H1 (cell line): ENCODE measurements at regions not wholly inside any gene's neighbourhood (a gene's known extent, or its start where the extent isn't known, plus 50 kb on each side); places are given as distances from the start of the nearest gene placed in this dataset.

Experiments used
- CTCF ChIA-PET: fragments of 300-600 bp; sonication (Branson Sonifier 250); formaldehyde crosslinking; loops from one replicate; lab custom pipeline; 2021; ENCODE audit not compliant: partially characterized antibody; lab: Charles Lee
- POLR2A ChIA-PET: fragments of 300-600 bp; sonication (Branson Sonifier 250); formaldehyde crosslinking; loops from one replicate; lab custom pipeline; 2021; ENCODE audit warnings: inconsistent platforms; ENCODE audit not compliant: partially characterized antibody; lab: Charles Lee
- DNase-seq, 2 experiments: peaks; one replicate each; pipeline versions ENCODE4 v3.0.0 to v3.0.0-alpha.2; 2010 to 2022; ENCODE audit warnings: low spot score in 2 of 2, low read depth in 1 of 2, mixed read lengths in 1 of 2
- FAIRE-seq: peaks from 2 replicates; lab custom pipeline; 2011; peaks lifted over from hg19 to GRCh38; lab: Jason Lieb, UNC
- H2AFZ ChIP-seq: 2 replicates; pipeline ENCODE4 v1.8.1; 2012; ENCODE audit warnings: low read length, inconsistent platforms
- H2AK5ac ChIP-seq: 2 replicates; pipeline ENCODE4 v1.6.1; 2013; ENCODE audit warnings: low read depth, low read length
- H2BK120ac ChIP-seq: replicated peaks from 2 replicates; pipeline ENCODE3; 2013; ENCODE audit warnings: low read depth, low read length, inconsistent platforms
- H2BK12ac ChIP-seq: 2 replicates; pipeline ENCODE4 v1.6.1; 2013; ENCODE audit warnings: low read depth, low read length
- H2BK15ac ChIP-seq: 2 replicates; pipeline ENCODE4 v1.6.1; 2013; ENCODE audit warnings: low read length
- H2BK20ac ChIP-seq: 2 replicates; pipeline ENCODE4 v1.6.1; 2013; ENCODE audit warnings: low read length
- H2BK5ac ChIP-seq: 2 replicates; pipeline ENCODE4 v1.6.1; 2013; ENCODE audit warnings: low read depth, low read length
- H3K14ac ChIP-seq: 2 replicates; pipeline ENCODE4 v1.6.1; 2013; ENCODE audit warnings: inconsistent platforms; ENCODE audit not compliant: insufficient read length
- H3K18ac ChIP-seq: 2 replicates; pipeline ENCODE4 v1.6.1; 2013; ENCODE audit warnings: low read length; ENCODE audit errors: extremely low read depth
- H3K23ac ChIP-seq: 2 replicates; pipeline ENCODE4 v1.6.1; 2013; ENCODE audit warnings: inconsistent platforms; ENCODE audit not compliant: insufficient read length
- H3K23me2 ChIP-seq: 2 replicates; pipeline ENCODE4 v1.6.1; 2013; ENCODE audit warnings: low read depth, low read length
- H3K27ac ChIP-seq: 2 replicates; pipeline ENCODE4 v1.6.1; 2011; ENCODE audit warnings: low read depth, low read length, inconsistent platforms
- H3K27me3 ChIP-seq, 4 experiments: replicated peaks in 1 of 4; 1 replicate in 1 of 4; 2 replicates in 3 of 4; pipeline versions ENCODE4 v1.6.1 to v1.8.1; 2011 to 2013; ENCODE audit warnings: low read length in 3 of 4, mild to moderate bottlenecking in 3 of 4, inconsistent platforms in 2 of 4, mixed read lengths in 2 of 4, moderate library complexity in 1 of 4; ENCODE audit not compliant: control insufficient read depth in 3 of 4, insufficient read depth in 3 of 4; ENCODE audit errors: extremely low read depth in 1 of 4
- H3K36me3 ChIP-seq, 4 experiments: 2 replicates each; pipeline versions ENCODE4 v1.6.1 to v1.8.1; 2011 to 2013; ENCODE audit warnings: mild to moderate bottlenecking in 4 of 4, low read length in 3 of 4, moderate library complexity in 2 of 4, control low read depth in 1 of 4, inconsistent platforms in 1 of 4; ENCODE audit not compliant: insufficient read depth in 4 of 4, control insufficient read depth in 2 of 4
- H3K4ac ChIP-seq: replicated peaks from 2 replicates; pipeline ENCODE3; 2013; ENCODE audit warnings: low read length, low read depth, mixed read lengths, inconsistent platforms; ENCODE audit not compliant: insufficient read length
- H3K4me1 ChIP-seq, 4 experiments: replicated peaks in 1 of 4; 1 replicate in 1 of 4; 2 replicates in 3 of 4; pipeline versions ENCODE4 v1.6.1 to v1.8.1; 2011 to 2013; ENCODE audit warnings: low read length in 3 of 4, inconsistent platforms in 2 of 4, mixed read lengths in 1 of 4; ENCODE audit not compliant: insufficient read depth in 4 of 4, control insufficient read depth in 3 of 4
- H3K4me2 ChIP-seq, 2 experiments: 2 replicates each; pipeline versions ENCODE4 v1.6.1 to v1.8.1; 2011 to 2013; ENCODE audit warnings: low read depth in 2 of 2, low read length in 2 of 2, control low read depth in 1 of 2, inconsistent platforms in 1 of 2, mild to moderate bottlenecking in 1 of 2; ENCODE audit not compliant: insufficient read depth in 1 of 2
- H3K4me3 ChIP-seq, 4 experiments: fragments of 200-600, 300-600 bp in 1 of 4; sonication (generic), shearing (Covaris generic), sonication (Bioruptor Twin) in 1 of 4; 2 replicates each; pipeline versions ENCODE4 v1.5.1 to v1.8.1; 2011 to 2016; ENCODE audit warnings: low read length in 4 of 4, low read depth in 3 of 4, control low read depth in 2 of 4, inconsistent platforms in 2 of 4, mild to moderate bottlenecking in 2 of 4, mixed read lengths in 1 of 4, moderate library complexity in 1 of 4; ENCODE audit not compliant: insufficient read depth in 2 of 4; ENCODE audit errors: extremely low read depth in 1 of 4
- H3K56ac ChIP-seq: replicated peaks from 2 replicates; pipeline ENCODE3; 2013; ENCODE audit warnings: low read depth, mild to moderate bottlenecking, mixed read lengths, low read length, inconsistent platforms; ENCODE audit not compliant: insufficient read length
- H3K79me1 ChIP-seq: 2 replicates; pipeline ENCODE4 v1.6.1; 2013; ENCODE audit warnings: low read depth, low read length, control low read depth
- H3K79me2 ChIP-seq, 2 experiments: 2 replicates each; pipeline versions ENCODE4 v1.6.1 to v1.8.1; 2012 to 2013; ENCODE audit warnings: low read length in 2 of 2, mild to moderate bottlenecking in 2 of 2, inconsistent platforms in 1 of 2; ENCODE audit not compliant: insufficient read depth in 2 of 2, control insufficient read depth in 1 of 2
- H3K9ac ChIP-seq, 4 experiments: replicated peaks in 1 of 4; 1 replicate in 1 of 4; 2 replicates in 3 of 4; pipeline versions ENCODE4 v1.6.1 to v1.8.1; 2011 to 2013; ENCODE audit warnings: low read depth in 3 of 4, low read length in 3 of 4, control low read depth in 2 of 4, mild to moderate bottlenecking in 2 of 4, moderate library complexity in 2 of 4, inconsistent platforms in 1 of 4; ENCODE audit errors: extremely low read depth in 1 of 4
- H3K9me3 ChIP-seq, 2 experiments: 2 replicates each; pipeline versions ENCODE4 v1.6.1 to v1.8.1; 2012 to 2013; ENCODE audit warnings: mild to moderate bottlenecking in 2 of 2, moderate library complexity in 2 of 2, control low read depth in 1 of 2, inconsistent platforms in 1 of 2, low read depth in 1 of 2, low read length in 1 of 2, mixed read lengths in 1 of 2; ENCODE audit not compliant: insufficient read depth in 2 of 2
- H4K20me1 ChIP-seq, 2 experiments: replicated peaks in 1 of 2; 2 replicates each; pipeline versions ENCODE3 to v1.8.1; 2011 to 2013; ENCODE audit warnings: inconsistent platforms in 2 of 2, low read length in 2 of 2, mild to moderate bottlenecking in 1 of 2; ENCODE audit not compliant: insufficient read depth in 2 of 2, control insufficient read depth in 1 of 2
- H4K5ac ChIP-seq: 2 replicates; pipeline ENCODE4 v1.6.1; 2013; ENCODE audit warnings: low read length, low read depth, mixed read lengths, inconsistent platforms; ENCODE audit not compliant: insufficient read length
- H4K8ac ChIP-seq: 2 replicates; pipeline ENCODE4 v1.8.0; 2013; ENCODE audit warnings: mild to moderate bottlenecking, moderate library complexity, low read length, inconsistent platforms; ENCODE audit not compliant: insufficient read depth; ENCODE audit errors: extremely low read depth
- H4K91ac ChIP-seq: replicated peaks from 2 replicates; pipeline ENCODE3; 2013; ENCODE audit warnings: low read length, mixed read lengths, inconsistent platforms; ENCODE audit not compliant: insufficient read length
- CREB1 ChIP-seq: IDR thresholded peaks from 2 replicates; pipeline ENCODE4 v1.6.1; 2012; ENCODE audit warnings: inconsistent platforms
- RNF2 ChIP-seq: fragments of 200-900, 300-1000 bp; sonication (generic); IDR thresholded peaks from 2 replicates; pipeline ENCODE4 v1.7.1; 2016; ENCODE audit warnings: borderline replicate concordance, low read depth, mild to moderate bottlenecking, antibody characterized with exemption, low read length; ENCODE audit not compliant: poor library complexity, severe bottlenecking; ENCODE audit errors: missing control alignments
- YY1 ChIP-seq: IDR thresholded peaks from 2 replicates; pipeline ENCODE4 v1.6.1; 2011; ENCODE audit warnings: low read depth, mild to moderate bottlenecking, low read length
- WGBS, 2 experiments: shearing (Covaris generic) in 1 of 2; methylation state at CpG; one replicate each; pipeline versions ENCODE4 v1.1.6 to v1.1.7; 2013 to 2015; ENCODE audit warnings: low lambda C conversion rate in 2 of 2, mixed read lengths in 2 of 2, inconsistent platforms in 1 of 2, low coverage in 1 of 2, missing lambda C conversion rate in 1 of 2; ENCODE audit not compliant: insufficient replicate concordance in 2 of 2, insufficient coverage in 1 of 2, insufficient read length in 1 of 2; ENCODE audit errors: extremely low coverage in 1 of 2, missing lambda C conversion rate in 1 of 2; 5-methylcytosine and 5-hydroxymethylcytosine counted together
- TF ChIP-seq, protein P1 (sequence below): IDR thresholded peaks from 2 replicates; pipeline ENCODE4 v1.6.1; 2011; ENCODE audit warnings: low read depth, mild to moderate bottlenecking, low read length; ENCODE audit not compliant: insufficient read depth

- Histone ChIP-seq H3K4me3 (no peak overlapping the region), H2BK15ac (no peak overlapping the region), H3K23ac (no peak overlapping the region), H2BK20ac (no peak overlapping the region), H3K9me3 (no peaks in the 10 kb centered on the region), H2AFZ (no peak overlapping the region), H2BK5ac (no peak overlapping the region), H2BK120ac (no peak overlapping the region), H3K14ac (no peak overlapping the region), H3K23me2 (no peaks in the 10 kb centered on the region), H2BK12ac (no peak overlapping the region), H3K4me1 (peaks cover 0 to 4% (median 0%) of the 10 kb centered on the region in 4 experiments; a peak in 3 of 7 replicates), H2AK5ac (no peak overlapping the region), H3K4me2 (no peak overlapping the region), H3K27ac (no peak overlapping the region), H4K8ac (no peak overlapping the region), H3K79me1 (no peaks in the 10 kb centered on the region), H3K79me2 (no peaks in the 10 kb centered on the region), H3K18ac (no peak overlapping the region), H3K56ac (no peak overlapping the region), H4K91ac (no peak overlapping the region), H4K20me1 (no peaks in the 10 kb centered on the region), H3K27me3 (no peaks in the 10 kb centered on the region), H3K36me3 (no peaks in the 10 kb centered on the region), H3K9ac (no peak overlapping the region), H4K5ac (no peak overlapping the region), H3K4ac (no peak overlapping the region)
- 95% methylated on average over 6 of the region's 6 CpGs; no CpG with 5 or more reads in 1 of the 2 experiments for WGBS, 2 experiments
- TF ChIP-seq CREB1 (no peak), RNF2 (no peak), YY1 (no peak)
- TF ChIP-seq, protein P1, sequence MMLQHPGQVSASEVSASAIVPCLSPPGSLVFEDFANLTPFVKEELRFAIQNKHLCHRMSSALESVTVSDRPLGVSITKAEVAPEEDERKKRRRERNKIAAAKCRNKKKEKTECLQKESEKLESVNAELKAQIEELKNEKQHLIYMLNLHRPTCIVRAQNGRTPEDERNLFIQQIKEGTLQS, result no peak
- FAIRE-seq, result no peak
- POLR2A ChIA-PET, result no interaction called here
- no peak for DNase-seq
- CTCF ChIA-PET, result no interaction called here
Observed at GRCh38 chr21:35258521-35258920, 209.4 kb upstream of the RUNX1 start.
